CD4-positive, alpha-beta T cell treated with Interleukin-4 for 1 hour (primary cell): ENCODE measurements at regions not wholly inside any gene's neighbourhood (a gene's known extent, or its start where the extent isn't known, plus 50 kb on each side); places are given as distances from the start of the nearest gene placed in this dataset.

Experiments
- DNase-seq, 2 donors: peaks; one replicate each; pipeline ENCODE4 v3.0.0-alpha.2; 2020 to 2022

GRCh38 chr5:176711883-176712282 lies 64.6 kb downstream of the TSPAN17 start:
- no peak for DNase-seq

GRCh38 chr5:176712546-176713304 lies 65.4 kb downstream of the TSPAN17 start:
- DNase-seq: no peak

GRCh38 chr5:176713409-176713808 lies 66.1 kb downstream of the TSPAN17 start:
- no peak for DNase-seq

GRCh38 chr5:176714067-176714466 lies 66.8 kb downstream of the TSPAN17 start:
- DNase-seq: no peak

- DNase-seq: no peak
Measured at GRCh38 chr5:176716320-176716719, 69.0 kb downstream of the TSPAN17 start.

GRCh38 chr5:176719113-176719739 lies 71.9 kb downstream of the TSPAN17 start:
- DNase-seq: no peak

- DNase-seq: no peak
Measured at GRCh38 chr5:176721509-176721908, 74.2 kb downstream of the TSPAN17 start.

GRCh38 chr5:176722757-176723156 lies 75.5 kb downstream of the TSPAN17 start:
- no peak for DNase-seq

GRCh38 chr5:176723440-176723839 lies 76.2 kb downstream of the TSPAN17 start:
- peak; percentile 20 for DNase-seq

- no peak for DNase-seq
Measured at GRCh38 chr5:176724472-176724871, 77.2 kb downstream of the TSPAN17 start.

- DNase-seq: no peak
Measured at GRCh38 chr5:176725521-176726280, 78.4 kb downstream of the TSPAN17 start.

- DNase-seq: peak in 1 of 2 donors; percentile 9
Measured at GRCh38 chr5:176726746-176727527, 79.7 kb downstream of the TSPAN17 start.

GRCh38 chr5:176727528-176727900 lies 80.2 kb downstream of the TSPAN17 start:
- DNase-seq: no peak

GRCh38 chr5:176727983-176728675 lies 80.8 kb downstream of the TSPAN17 start:
- DNase-seq: no peak

- no peak for DNase-seq
Measured at GRCh38 chr5:176728831-176729251, 81.5 kb upstream of the UNC5A start.

GRCh38 chr5:176730815-176731475 lies 79.4 kb upstream of the UNC5A start:
- no peak for DNase-seq

GRCh38 chr5:176731506-176732160 lies 78.7 kb upstream of the UNC5A start:
- DNase-seq: no peak

GRCh38 chr5:176732306-176732705 lies 78.1 kb upstream of the UNC5A start:
- no peak for DNase-seq

- no peak for DNase-seq
Measured at GRCh38 chr5:176732736-176733405, 77.5 kb upstream of the UNC5A start.

- DNase-seq: peak in 1 of 2 donors; percentile 9
Measured at GRCh38 chr5:176733406-176734262, 76.7 kb upstream of the UNC5A start.
